ENCODE measurements at regions not wholly inside any gene's neighbourhood (a gene's known extent, or its start where the extent isn't known, plus 50 kb on each side); places are given as distances from the start of the nearest gene placed in this dataset.

GRCh38 chr2:116580209-116580608 is 1234.3 kb upstream of the DDX18 start:
- Histone ChIP-seq H3K36me3 (ENCODE audit: insufficient read depth, low read length) (no peaks in the 10 kb centered on the region), H3F3A (ENCODE audit: low read depth) (no peaks in the 10 kb centered on the region), H3K79me2 (ENCODE audit: insufficient read depth, low read length) (no peaks in the 10 kb centered on the region), H2AFZ (ENCODE audit: low read length) (no peak overlapping the region), H3K9me2 (replicated peaks; ENCODE audit: low read depth, low read length) (no peaks in the 10 kb centered on the region), H3K4me2 (ENCODE audit: low read depth, low read length, poor library complexity, severe bottlenecking) (no peak overlapping the region), H3K27me3 (ENCODE audit: insufficient read depth, low read length, poor library complexity, severe bottlenecking) (no peaks in the 10 kb centered on the region), H3K9ac (ENCODE audit: low read depth, low read length, poor library complexity, severe bottlenecking) (no peak overlapping the region), H3K4me1 (ENCODE audit: insufficient read depth, low read length, poor library complexity, severe bottlenecking) (no peaks in the 10 kb centered on the region), H3K4me3 (ENCODE audit: low read length, poor library complexity, severe bottlenecking) (no peak overlapping the region), H4K20me1 (ENCODE audit: insufficient read depth, low read length, poor library complexity, severe bottlenecking) (no peaks in the 10 kb centered on the region), H3K9me3 (ENCODE audit: insufficient read depth, low read depth, low read length) (no peaks in the 10 kb centered on the region)
- TF ChIP-seq CTCF (conservative IDR thresholded peaks at IDR 0.05; ENCODE audit: low read length): no peak

GRCh38 chr2:116582850-116583249 is 1231.6 kb upstream of the DDX18 start:
- Histone ChIP-seq H2AFZ (ENCODE audit: low read length) (no peak overlapping the region), H3K27me3 (ENCODE audit: insufficient read depth, low read length, poor library complexity, severe bottlenecking) (no peaks in the 10 kb centered on the region), H3K36me3 (ENCODE audit: insufficient read depth, low read length) (no peaks in the 10 kb centered on the region), H4K20me1 (ENCODE audit: insufficient read depth, low read length, poor library complexity, severe bottlenecking) (no peaks in the 10 kb centered on the region), H3K4me2 (ENCODE audit: low read depth, low read length, poor library complexity, severe bottlenecking) (no peak overlapping the region), H3K79me2 (ENCODE audit: insufficient read depth, low read length) (no peaks in the 10 kb centered on the region), H3K9me3 (ENCODE audit: insufficient read depth, low read depth, low read length) (no peaks in the 10 kb centered on the region), H3K9me2 (replicated peaks; ENCODE audit: low read depth, low read length) (no peaks in the 10 kb centered on the region), H3K4me1 (ENCODE audit: insufficient read depth, low read length, poor library complexity, severe bottlenecking) (no peaks in the 10 kb centered on the region), H3K9ac (ENCODE audit: low read depth, low read length, poor library complexity, severe bottlenecking) (no peak overlapping the region), H3K4me3 (ENCODE audit: low read length, poor library complexity, severe bottlenecking) (no peak overlapping the region), H3F3A (ENCODE audit: low read depth) (no peaks in the 10 kb centered on the region)
- no peak for TF ChIP-seq EZH2phosphoT487 (IDR thresholded peaks at IDR 0.05; ENCODE audit: borderline replicate concordance)
- TF ChIP-seq CTCF (conservative IDR thresholded peaks at IDR 0.05; ENCODE audit: low read length): no peak

- no peak overlapping the region for H3K9ac ChIP-seq (ENCODE audit: low read depth, low read length, poor library complexity, severe bottlenecking)
- H3K79me2 ChIP-seq (ENCODE audit: insufficient read depth, low read length): no peaks in the 10 kb centered on the region
- no peak for TF ChIP-seq EZH2phosphoT487 (IDR thresholded peaks at IDR 0.05; ENCODE audit: borderline replicate concordance)
- TF ChIP-seq CTCF (conservative IDR thresholded peaks at IDR 0.05; ENCODE audit: low read length): no peak
- no peaks in the 10 kb centered on the region for H3K27me3 ChIP-seq (ENCODE audit: insufficient read depth, low read length, poor library complexity, severe bottlenecking)
- H3K9me3 ChIP-seq (ENCODE audit: insufficient read depth, low read depth, low read length): no peaks in the 10 kb centered on the region
- H3K4me3 ChIP-seq (ENCODE audit: low read length, poor library complexity, severe bottlenecking): no peak overlapping the region
- no peaks in the 10 kb centered on the region for H3F3A ChIP-seq (ENCODE audit: low read depth)
- H3K4me1 ChIP-seq (ENCODE audit: insufficient read depth, low read length, poor library complexity, severe bottlenecking): no peaks in the 10 kb centered on the region
- no peak overlapping the region for H3K4me2 ChIP-seq (ENCODE audit: low read depth, low read length, poor library complexity, severe bottlenecking)
- H3K36me3 ChIP-seq (ENCODE audit: insufficient read depth, low read length): no peaks in the 10 kb centered on the region
- H4K20me1 ChIP-seq (ENCODE audit: insufficient read depth, low read length, poor library complexity, severe bottlenecking): no peaks in the 10 kb centered on the region
- no peaks in the 10 kb centered on the region for H3K9me2 ChIP-seq (replicated peaks; ENCODE audit: low read depth, low read length)
- no peak overlapping the region for H2AFZ ChIP-seq (ENCODE audit: low read length)
Measured at GRCh38 chr2:116585669-116586327, 1228.7 kb upstream of the DDX18 start.

Measured in Loucy (cell line).